ENCODE measurements at regions not wholly inside any gene's neighbourhood (a gene's known extent, or its start where the extent isn't known, plus 50 kb on each side); places are given as distances from the start of the nearest gene placed in this dataset.
A peak's percentile ranks its signal among the peaks of the same experiment; 100 is the strongest.

DNA sequence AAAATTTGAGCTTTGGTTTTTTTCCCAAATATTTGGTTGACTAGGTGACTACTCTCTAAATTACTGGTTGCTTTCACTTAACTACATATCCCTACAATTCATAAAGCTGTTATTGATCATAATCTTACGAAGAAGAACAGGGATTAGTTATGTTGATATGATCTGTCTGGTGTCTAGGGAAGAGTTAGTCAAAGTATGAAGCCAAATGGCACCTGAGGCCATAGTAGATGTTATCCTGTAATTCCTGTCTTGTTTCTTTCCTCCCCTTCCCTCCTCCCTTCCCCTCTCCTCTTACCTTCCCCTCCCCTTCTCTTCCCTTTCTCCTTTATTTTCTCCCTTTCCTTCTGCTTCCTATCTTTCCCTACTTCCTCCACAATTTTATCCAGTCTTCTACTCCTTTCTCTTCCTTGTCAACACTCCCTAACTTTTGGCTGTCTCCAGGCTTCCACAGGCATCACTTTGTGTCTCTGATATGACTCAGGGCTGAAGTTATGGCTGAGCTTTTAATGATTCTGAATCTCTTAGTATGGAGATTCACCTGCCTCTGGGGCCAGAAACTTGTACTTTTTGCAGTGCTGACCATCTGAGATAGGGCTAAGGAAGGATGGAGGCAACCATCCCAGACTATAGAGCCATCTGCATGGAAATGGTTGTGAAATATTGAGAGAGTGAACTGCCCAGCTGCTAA is 149.9 kb upstream of the TCF4 start:
- Histone ChIP-seq H2AK5ac (ENCODE audit: low read depth, low read length) (no peak overlapping the region), H3K4me3 (ENCODE audit: insufficient read depth, low read depth, low read length) (no peak overlapping the region), H3K79me1 (ENCODE audit: low read depth in 1 of 2, low read length in 2 of 2) (no peaks in the 10 kb centered on the region), H3K27me3 (ENCODE audit: control insufficient read depth, insufficient read depth, low read length) (no peaks in the 10 kb centered on the region), H3K18ac (ENCODE audit: low read depth, low read length) (no peak overlapping the region), H4K91ac (ENCODE audit: insufficient read depth, low read depth, low read length) (no peak overlapping the region), H4K5ac (ENCODE audit: low read depth, low read length) (no peak overlapping the region), H4K8ac (ENCODE audit: low read depth in 2 of 2, low read length in 2 of 2) (no peak overlapping the region), H3K9me3 (ENCODE audit: control insufficient read depth, insufficient read depth, low read length) (no peaks in the 10 kb centered on the region), H4K20me1 (ENCODE audit: insufficient read depth, low read length) (no peaks in the 10 kb centered on the region), H2BK5ac (ENCODE audit: low read depth, low read length, poor library complexity, severe bottlenecking) (no peak overlapping the region), H3K4me1 (ENCODE audit: control insufficient read depth, insufficient read depth, low read length) (peaks cover under 1% of the 10 kb centered on the region), H3K27ac (ENCODE audit: insufficient read depth, low read length) (no peak overlapping the region), H3K9me1 (ENCODE audit: insufficient read depth, low read length) (peaks cover under 1% of the 10 kb centered on the region; the same call in 1 of the 2 replicates), H3K9ac (ENCODE audit: low read depth, low read length) (no peak overlapping the region), H3K4ac (ENCODE audit: low read depth, low read length) (no peak overlapping the region), H2BK15ac (ENCODE audit: low read depth, low read length) (0 out of 3 replicates have a peak overlapping the region, but pooled peaks have one; percentile 52), H3K4me2 (ENCODE audit: low read depth, low read length) (no peak overlapping the region), H3K23ac (ENCODE audit: low read depth, low read length) (no peak overlapping the region), H2AFZ (replicated peaks; ENCODE audit: low read length, poor library complexity) (no peak overlapping the region), H3K56ac (ENCODE audit: extremely low read depth, insufficient read depth, low read length) (no peak overlapping the region), H2AK9ac (replicated peaks; ENCODE audit: low read depth, low read length, poor library complexity) (no peak overlapping the region), H3K14ac (replicated peaks; ENCODE audit: low read depth, low read length) (no peak overlapping the region), H3K36me3 (ENCODE audit: control insufficient read depth, insufficient read depth, low read length) (no peaks in the 10 kb centered on the region), H2BK120ac (ENCODE audit: low read depth, low read length) (no peak overlapping the region), H2BK20ac (ENCODE audit: low read depth, low read length) (no peak overlapping the region)
- dilution Hi-C loops (cut with HindIII; ENCODE audit: low sequenced_read_pairs, unreplicated experiment) (no loop called here), intact Hi-C loops (cut with micrococcal nuclease) (no loop called here), in situ Hi-C loops (cut with MboI; ENCODE audit: low sequenced_read_pairs) (no loop called here)
- no TSS peak for BruUV-seq (replicated peaks)
- ChIA-PET POLR2A (ENCODE audit: unreplicated experiment) (no interaction called here), CTCF (no interaction called here)
- no CpG with 5 or more reads among the region's 1 CpG for WGBS, 2 experiments (ENCODE audit: extremely low coverage in 2 of 2, insufficient read length in 1 of 2)
- no peak for DNase-seq
- no peak for TF ChIP-seq RCOR1 (IDR thresholded peaks at IDR 0.05; ENCODE audit: insufficient replicate concordance, low read length)
- TF ChIP-seq, protein P1, sequence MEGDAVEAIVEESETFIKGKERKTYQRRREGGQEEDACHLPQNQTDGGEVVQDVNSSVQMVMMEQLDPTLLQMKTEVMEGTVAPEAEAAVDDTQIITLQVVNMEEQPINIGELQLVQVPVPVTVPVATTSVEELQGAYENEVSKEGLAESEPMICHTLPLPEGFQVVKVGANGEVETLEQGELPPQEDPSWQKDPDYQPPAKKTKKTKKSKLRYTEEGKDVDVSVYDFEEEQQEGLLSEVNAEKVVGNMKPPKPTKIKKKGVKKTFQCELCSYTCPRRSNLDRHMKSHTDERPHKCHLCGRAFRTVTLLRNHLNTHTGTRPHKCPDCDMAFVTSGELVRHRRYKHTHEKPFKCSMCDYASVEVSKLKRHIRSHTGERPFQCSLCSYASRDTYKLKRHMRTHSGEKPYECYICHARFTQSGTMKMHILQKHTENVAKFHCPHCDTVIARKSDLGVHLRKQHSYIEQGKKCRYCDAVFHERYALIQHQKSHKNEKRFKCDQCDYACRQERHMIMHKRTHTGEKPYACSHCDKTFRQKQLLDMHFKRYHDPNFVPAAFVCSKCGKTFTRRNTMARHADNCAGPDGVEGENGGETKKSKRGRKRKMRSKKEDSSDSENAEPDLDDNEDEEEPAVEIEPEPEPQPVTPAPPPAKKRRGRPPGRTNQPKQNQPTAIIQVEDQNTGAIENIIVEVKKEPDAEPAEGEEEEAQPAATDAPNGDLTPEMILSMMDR (conservative IDR thresholded peaks at IDR 0.05; ENCODE audit: low read depth, low read length) = no peak
- no peak for TF ChIP-seq RFX5 (IDR thresholded peaks at IDR 0.05; ENCODE audit: low read depth, low read length)
- no peak for TF ChIP-seq RAD21 (IDR thresholded peaks at IDR 0.05; ENCODE audit: low read length)
- TF ChIP-seq MAZ (IDR thresholded peaks at IDR 0.05; ENCODE audit: borderline replicate concordance, low read depth, low read length) = no peak
- no peak for TF ChIP-seq MAFK (IDR thresholded peaks at IDR 0.05; ENCODE audit: low read depth, low read length)
- no peak for ATAC-seq (ENCODE audit: low read depth)

Data from IMR-90 (cell line).